ENCODE measurements at regions not wholly inside any gene's neighbourhood (a gene's known extent, or its start where the extent isn't known, plus 50 kb on each side); places are given as distances from the start of the nearest gene placed in this dataset.

DNA sequence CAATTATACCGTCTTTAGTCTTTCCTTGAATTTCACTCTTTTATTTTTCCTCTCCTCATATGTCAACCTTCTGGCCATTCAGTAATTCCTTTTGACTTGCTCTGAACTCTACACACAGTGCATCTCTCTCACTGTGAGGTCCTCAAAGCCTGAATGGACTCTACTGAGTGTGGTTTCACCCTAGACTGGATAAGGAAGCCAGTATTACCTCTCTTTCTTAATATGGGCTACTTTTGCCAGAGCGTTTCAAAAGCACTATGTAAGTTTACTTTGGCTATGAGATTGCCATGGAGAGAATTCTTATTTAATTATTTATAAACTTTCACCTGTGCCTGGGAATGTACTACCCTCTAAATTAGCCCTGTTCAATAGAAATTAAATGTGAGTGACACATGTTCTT, 343.5 kb upstream of the DDHD1 start:
- Histone ChIP-seq H3K4me1 (ENCODE audit: control insufficient read depth, extremely low read depth, insufficient read depth, low read length) (peaks cover 5% of the 10 kb centered on the region), H3K36me3 (ENCODE audit: control insufficient read depth, insufficient read depth, low read length) (no peaks in the 10 kb centered on the region), H3K27me3 (ENCODE audit: control insufficient read depth, insufficient read depth, low read length) (no peaks in the 10 kb centered on the region), H3K4me3 (replicated peaks in 1 of 4; ENCODE audit: control extremely low read depth in 1 of 4, insufficient read depth in 1 of 4, low read depth in 3 of 4, low read length in 4 of 4) (no peak overlapping the region), H3K79me2 (ENCODE audit: control insufficient read depth, insufficient read depth, low read length) (no peaks in the 10 kb centered on the region), H3K4me2 (ENCODE audit: extremely low read depth, insufficient read depth, low read length) (no peak overlapping the region), H2AFZ (ENCODE audit: low read length) (no peak overlapping the region), H4K20me1 (ENCODE audit: control insufficient read depth, extremely low read depth, insufficient read depth, low read length) (no peaks in the 10 kb centered on the region), H3K9ac (ENCODE audit: insufficient read depth, low read length) (no peak overlapping the region), H3K9me3 (ENCODE audit: control insufficient read depth, insufficient read depth, low read depth, low read length) (no peaks in the 10 kb centered on the region), H3K27ac (ENCODE audit: insufficient read depth, low read length) (no peak overlapping the region)
- TF ChIP-seq CTCF (conservative IDR thresholded peaks at IDR 0.05 in 1 of 2, IDR thresholded peaks at IDR 0.05 in 1 of 2; ENCODE audit: low read depth in 1 of 2, low read length in 2 of 2): no peak
- TF ChIP-seq EZH2 (IDR thresholded peaks at IDR 0.05; ENCODE audit: low read length, missing control alignments): no peak
- no peak for DNase-seq (ENCODE audit: low read depth in 2 of 2)

- Histone ChIP-seq H2AFZ (ENCODE audit: low read length) (no peak overlapping the region), H3K79me2 (ENCODE audit: control insufficient read depth, insufficient read depth, low read length) (no peaks in the 10 kb centered on the region), H3K4me2 (ENCODE audit: extremely low read depth, insufficient read depth, low read length) (no peak overlapping the region), H3K4me1 (ENCODE audit: control insufficient read depth, extremely low read depth, insufficient read depth, low read length) (no peaks in the 10 kb centered on the region), H3K27me3 (ENCODE audit: control insufficient read depth, insufficient read depth, low read length) (no peaks in the 10 kb centered on the region), H3K9ac (ENCODE audit: insufficient read depth, low read length) (no peak overlapping the region), H3K27ac (ENCODE audit: insufficient read depth, low read length) (no peak overlapping the region), H3K4me3 (replicated peaks in 1 of 4; ENCODE audit: control extremely low read depth in 1 of 4, insufficient read depth in 1 of 4, low read depth in 3 of 4, low read length in 4 of 4) (no peak overlapping the region), H3K9me3 (ENCODE audit: control insufficient read depth, insufficient read depth, low read depth, low read length) (no peaks in the 10 kb centered on the region), H3K36me3 (ENCODE audit: control insufficient read depth, insufficient read depth, low read length) (no peaks in the 10 kb centered on the region), H4K20me1 (ENCODE audit: control insufficient read depth, extremely low read depth, insufficient read depth, low read length) (no peaks in the 10 kb centered on the region)
- no peak for DNase-seq (ENCODE audit: low read depth in 2 of 2)
- TF ChIP-seq CTCF (conservative IDR thresholded peaks at IDR 0.05 in 1 of 2, IDR thresholded peaks at IDR 0.05 in 1 of 2; ENCODE audit: low read depth in 1 of 2, low read length in 2 of 2): no peak
- no peak for TF ChIP-seq EZH2 (IDR thresholded peaks at IDR 0.05; ENCODE audit: low read length, missing control alignments)
These were observed 342.8 kb upstream of the DDHD1 start for GRCh38 chr14:53495846-53496343.

DNA sequence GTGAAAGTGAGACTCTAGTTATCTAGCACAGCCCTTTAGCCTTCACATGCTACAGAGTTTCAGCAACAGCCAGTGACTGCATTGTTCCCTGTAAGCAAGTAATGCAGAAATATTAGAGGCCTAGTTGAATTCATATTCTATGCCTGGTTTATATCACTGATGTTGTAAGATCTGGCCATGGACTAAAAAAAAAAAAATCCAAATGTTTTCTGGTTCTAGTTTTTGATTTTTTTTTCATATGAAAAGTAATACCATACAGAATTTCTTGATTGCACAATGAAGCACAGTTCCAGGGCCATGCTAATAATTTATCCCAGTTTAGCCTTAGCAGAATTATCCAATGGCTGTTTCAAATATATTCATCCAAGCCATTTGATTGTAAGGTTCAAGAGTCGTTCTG, 341.5 kb upstream of the DDHD1 start:
- DNase-seq (ENCODE audit: low read depth in 2 of 2): peak in 1 of 2 donors; percentile 77
- TF ChIP-seq EZH2 (IDR thresholded peaks at IDR 0.05; ENCODE audit: low read length, missing control alignments) (no peak), CTCF (conservative IDR thresholded peaks at IDR 0.05 in 1 of 2, IDR thresholded peaks at IDR 0.05 in 1 of 2; ENCODE audit: low read depth in 1 of 2, low read length in 2 of 2) (no peak)
- Histone ChIP-seq H3K4me1 (ENCODE audit: control insufficient read depth, extremely low read depth, insufficient read depth, low read length) (no peaks in the 10 kb centered on the region), H3K9me3 (ENCODE audit: control insufficient read depth, insufficient read depth, low read depth, low read length) (no peaks in the 10 kb centered on the region), H3K36me3 (ENCODE audit: control insufficient read depth, insufficient read depth, low read length) (no peaks in the 10 kb centered on the region), H3K9ac (ENCODE audit: insufficient read depth, low read length) (no peak overlapping the region), H3K4me3 (replicated peaks in 1 of 4; ENCODE audit: control extremely low read depth in 1 of 4, insufficient read depth in 1 of 4, low read depth in 3 of 4, low read length in 4 of 4) (no peak overlapping the region), H4K20me1 (ENCODE audit: control insufficient read depth, extremely low read depth, insufficient read depth, low read length) (no peaks in the 10 kb centered on the region), H2AFZ (ENCODE audit: low read length) (no peak overlapping the region), H3K79me2 (ENCODE audit: control insufficient read depth, insufficient read depth, low read length) (no peaks in the 10 kb centered on the region), H3K4me2 (ENCODE audit: extremely low read depth, insufficient read depth, low read length) (no peak overlapping the region), H3K27ac (ENCODE audit: insufficient read depth, low read length) (no peak overlapping the region), H3K27me3 (ENCODE audit: control insufficient read depth, insufficient read depth, low read length) (no peaks in the 10 kb centered on the region)

All from fibroblast of lung (primary cell).